HG03175 (cell line): ENCODE measurements at regions not wholly inside any gene's neighbourhood (a gene's known extent, or its start where the extent isn't known, plus 50 kb on each side); places are given as distances from the start of the nearest gene placed in this dataset.

Experiments
- ATAC-seq: cut with Tn5 transposase; IDR thresholded peaks from one replicate; pipeline ENCODE4 v1.9.1; 2021; ENCODE audit warnings: mild to moderate bottlenecking, moderate library complexity; ENCODE audit not compliant: unreplicated experiment

DNA sequence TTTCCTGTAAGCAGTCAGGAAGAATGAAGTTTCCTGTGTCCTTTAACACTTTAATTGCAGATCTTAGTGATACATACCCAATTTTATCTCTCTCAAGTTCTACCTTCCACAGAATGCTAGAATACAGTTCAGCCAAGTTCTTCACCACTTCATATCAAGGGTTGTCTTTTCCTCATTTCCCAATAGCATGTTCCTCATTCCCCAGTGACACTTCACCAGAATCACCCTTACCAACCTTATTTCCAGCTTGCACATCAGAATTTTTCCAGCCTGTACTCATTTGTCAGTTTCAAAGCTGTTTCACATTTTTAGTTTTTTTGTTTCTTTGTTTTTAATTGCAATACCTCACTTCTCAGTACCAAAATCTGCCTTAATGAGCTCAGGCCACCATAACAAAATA, 126.1 kb downstream of the ESM1 start:
- ATAC-seq, result no peak

DNA sequence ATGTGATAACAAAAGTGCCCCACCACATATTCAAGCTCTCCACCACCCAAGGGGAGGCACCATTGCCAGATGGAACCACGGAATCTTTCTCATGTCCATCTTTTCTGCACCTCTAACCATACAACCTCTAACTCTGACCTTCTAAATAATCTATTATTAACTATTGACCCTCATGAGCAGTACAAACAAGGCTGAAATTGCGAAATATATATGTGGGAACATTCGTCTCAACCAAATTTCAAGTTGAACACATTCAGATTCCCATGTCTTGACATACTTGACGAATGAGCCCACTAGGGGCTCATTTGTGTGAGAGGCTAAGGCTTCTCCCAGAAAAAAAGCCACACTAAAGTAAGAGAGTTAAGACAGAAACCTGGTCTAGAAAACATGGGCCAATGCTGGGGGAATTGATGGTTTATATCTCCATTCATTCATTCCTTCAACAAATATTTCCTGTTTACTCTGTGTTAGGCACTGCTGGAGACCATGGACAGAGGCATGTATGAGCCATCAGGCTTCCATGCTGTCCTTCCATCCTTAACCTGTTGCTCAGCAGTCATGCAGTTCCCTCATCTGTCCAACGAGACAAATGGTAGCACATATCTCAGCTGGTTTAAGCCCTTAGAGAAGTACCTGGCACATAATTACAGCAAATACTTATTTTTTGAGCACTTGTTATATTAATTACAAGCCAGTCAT, 130.4 kb downstream of the ESM1 start:
- no peak for ATAC-seq

DNA sequence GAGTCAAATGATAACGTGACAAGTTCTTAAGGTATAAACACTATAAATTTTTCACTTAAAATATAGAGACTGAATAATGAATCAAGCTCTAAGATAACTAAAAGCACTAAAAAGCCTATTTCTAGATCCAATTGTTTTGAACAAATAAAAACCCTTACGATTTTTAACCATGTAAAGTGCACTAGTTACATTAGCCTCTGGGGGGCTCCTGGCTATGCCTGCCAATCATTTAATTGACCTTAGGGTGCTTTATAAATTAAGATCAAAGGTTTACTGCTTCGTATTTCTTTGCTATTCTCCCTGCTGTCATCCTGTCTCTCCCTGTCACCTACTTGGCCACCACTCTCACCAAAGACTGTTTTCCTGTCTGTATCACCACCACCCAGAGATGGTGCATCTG, 133.4 kb downstream of the ESM1 start:
- ATAC-seq, result no peak

DNA sequence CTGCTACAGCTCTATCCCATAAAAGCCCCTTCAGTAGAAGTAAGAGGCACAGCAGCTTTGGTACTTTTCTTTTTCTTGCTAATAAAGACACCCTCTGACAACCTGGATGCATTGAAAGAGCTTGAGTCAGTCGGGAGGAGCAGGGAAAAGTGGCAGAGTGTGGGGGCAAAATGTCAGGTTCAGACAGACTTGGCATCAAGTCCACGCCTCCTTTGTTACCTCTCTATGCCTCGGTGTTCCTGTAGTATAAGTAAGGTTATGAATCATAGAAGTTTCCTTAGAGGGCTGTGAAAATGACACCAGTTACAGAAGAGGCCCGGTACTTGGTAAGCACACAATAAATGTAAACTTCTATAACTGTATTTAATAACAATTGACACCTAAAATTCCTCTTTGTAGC, 133.9 kb downstream of the ESM1 start:
- ATAC-seq, result no peak

DNA sequence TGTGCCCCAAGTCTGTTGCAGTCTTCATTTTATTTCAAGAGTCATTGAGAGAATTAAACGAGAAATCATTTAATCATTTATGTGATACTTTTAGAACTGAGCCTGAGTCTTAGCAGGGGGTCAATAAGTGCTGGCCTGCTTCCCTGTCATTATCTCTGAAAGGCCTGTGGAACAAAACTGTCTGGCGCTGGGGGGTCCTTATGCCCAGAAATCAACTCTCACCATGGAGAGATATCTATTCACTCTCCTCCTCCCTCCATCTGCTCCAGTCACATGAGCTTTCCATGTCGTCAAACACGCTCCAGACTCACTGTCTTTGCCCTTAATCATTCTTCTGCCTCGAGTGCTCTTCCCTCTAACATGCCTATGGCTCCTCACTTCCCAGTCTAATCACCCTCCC, 136.8 kb downstream of the ESM1 start:
- ATAC-seq, result no peak

DNA sequence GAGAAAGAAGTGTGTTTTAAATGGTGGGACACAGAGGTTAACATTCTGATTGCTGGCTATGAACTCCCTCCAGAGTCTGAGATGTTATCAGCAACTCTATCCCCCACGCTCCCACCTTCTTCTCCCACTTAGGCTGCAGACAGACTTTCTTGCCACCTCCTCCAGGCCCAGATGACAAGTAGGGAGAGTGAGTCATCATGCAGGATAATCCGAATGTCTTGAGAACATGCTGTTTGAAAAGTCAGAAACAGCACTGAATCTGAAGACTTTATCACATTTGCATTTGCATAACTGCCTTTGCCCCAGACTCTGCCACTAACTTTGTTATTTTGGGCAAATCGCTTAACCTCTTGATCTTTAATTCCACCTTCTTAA, 139.8 kb downstream of the ESM1 start:
- no peak for ATAC-seq

DNA sequence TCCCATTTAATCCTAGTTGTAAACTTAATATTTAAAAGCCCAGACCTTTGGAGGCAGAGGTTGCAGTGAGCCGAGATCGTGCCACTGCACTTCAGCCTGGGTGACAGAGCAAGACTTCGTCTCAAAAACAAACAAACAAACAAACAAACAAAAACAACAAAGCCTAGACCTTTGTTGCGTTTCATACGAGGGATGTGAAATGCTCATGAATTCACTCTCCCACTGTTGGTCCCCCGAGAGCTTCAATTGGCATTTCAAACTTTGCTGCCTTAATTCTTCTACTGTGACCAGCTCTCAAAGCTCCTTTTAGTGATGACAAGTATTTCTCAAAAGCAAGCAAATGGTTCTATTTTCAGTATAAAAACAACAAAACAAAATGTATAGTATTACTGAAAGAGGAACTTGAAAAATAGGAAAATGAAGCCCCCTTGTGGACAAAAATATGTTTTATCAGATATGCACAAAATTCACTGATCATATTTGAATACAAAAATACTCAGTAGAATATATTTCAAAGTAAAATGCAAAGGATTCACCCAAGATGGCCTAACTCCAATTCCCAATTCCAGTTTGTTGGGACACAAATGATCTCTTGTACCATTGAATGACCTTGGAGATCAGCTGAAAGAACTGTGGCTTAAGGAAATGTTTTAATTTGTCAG, 140.4 kb downstream of the ESM1 start:
- peak; percentile 53 for ATAC-seq

DNA sequence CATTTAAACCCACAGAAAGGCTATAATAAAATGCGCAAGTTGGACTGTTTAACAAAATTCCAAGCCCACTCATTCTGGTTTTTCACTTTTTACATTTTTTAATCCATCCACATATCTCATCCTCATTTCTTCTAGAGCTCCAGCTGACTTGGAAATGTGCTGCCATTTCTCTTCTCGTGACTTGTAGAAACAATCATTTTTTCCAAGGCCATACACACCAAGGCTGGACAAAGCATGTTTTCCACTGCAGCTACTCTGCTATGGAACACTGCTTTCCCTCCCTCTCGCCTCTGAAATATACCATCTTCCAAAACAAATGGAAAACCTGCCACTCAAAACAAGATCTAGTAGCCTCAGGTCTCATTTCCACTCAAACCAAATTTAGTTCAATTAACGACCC, 141.1 kb downstream of the ESM1 start:
- ATAC-seq, result no peak

DNA sequence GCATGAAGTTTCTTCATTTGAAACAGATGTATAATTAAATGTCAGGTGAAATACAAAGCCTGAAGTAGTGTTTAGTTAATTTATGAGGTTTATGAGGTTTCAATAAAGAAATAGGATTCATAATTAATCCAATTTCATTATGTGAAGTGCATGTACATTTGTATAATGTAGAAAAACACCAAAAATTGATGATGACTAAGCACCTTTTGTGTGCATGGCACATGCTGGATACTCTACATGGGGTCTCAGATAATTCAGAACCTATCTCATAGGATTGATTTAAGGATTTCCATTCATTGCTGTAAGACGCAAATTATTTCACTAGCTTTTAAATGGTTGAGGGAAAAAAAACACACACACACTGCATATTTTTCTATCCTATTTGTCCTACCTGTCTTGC, 143.9 kb downstream of the ESM1 start:
- ATAC-seq, result no peak

DNA sequence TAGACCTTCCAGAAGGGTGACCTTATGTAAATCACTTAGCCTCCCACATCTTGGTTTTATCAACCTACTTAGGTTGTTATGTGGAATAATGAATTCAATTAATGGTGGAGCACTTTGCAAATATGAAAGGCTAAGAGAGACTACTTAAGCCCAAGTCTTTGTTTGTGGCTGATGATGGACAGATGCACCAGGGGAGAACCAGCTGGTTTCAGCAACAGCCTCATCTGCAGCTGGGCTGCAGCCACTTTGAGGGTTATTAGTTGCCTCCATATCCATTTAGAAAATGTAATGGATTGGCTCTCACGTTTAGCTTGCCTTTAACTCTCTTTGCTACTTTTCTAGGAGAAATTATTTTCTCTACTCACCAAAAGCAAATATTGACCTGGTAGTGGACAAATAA, 146.6 kb downstream of the ESM1 start:
- ATAC-seq, result no peak

DNA sequence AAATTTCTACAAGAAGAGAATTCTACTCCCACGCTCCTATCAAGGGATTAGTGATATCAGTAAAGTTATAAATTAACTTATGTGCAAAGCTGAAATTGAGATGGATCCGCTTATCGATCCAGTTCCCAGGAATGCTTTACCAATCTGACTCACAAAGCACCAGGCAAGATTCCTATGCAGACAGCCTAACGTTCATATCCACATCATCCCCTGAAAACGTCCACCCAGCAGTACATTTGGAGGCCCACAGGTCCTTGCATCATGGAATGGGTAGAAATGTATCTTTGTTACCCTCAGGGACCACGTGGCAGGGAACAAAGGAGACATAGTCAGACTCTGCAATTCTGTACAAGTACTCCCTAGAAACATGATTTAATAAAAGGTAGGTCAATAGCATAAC, 147.4 kb downstream of the ESM1 start:
- ATAC-seq, result no peak

DNA sequence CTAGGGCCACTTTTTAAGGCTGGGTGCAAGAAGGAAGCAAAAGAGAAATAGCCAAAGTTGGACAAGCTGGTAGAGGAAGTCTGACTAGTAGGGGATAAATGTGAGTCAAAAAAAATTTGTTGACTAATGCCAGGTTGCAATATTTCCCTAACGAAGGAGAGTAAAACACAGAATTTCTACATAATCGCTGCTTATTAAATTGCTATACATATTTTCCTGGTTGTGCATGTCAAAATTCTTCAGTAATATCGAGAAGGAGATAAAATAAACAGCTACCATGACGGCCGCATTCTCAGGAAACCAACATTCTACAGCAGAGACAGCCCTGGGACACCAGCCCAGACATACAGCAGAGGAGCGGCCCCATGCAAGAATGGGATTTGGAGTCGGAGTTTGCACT, 148.3 kb downstream of the ESM1 start:
- ATAC-seq, result no peak

DNA sequence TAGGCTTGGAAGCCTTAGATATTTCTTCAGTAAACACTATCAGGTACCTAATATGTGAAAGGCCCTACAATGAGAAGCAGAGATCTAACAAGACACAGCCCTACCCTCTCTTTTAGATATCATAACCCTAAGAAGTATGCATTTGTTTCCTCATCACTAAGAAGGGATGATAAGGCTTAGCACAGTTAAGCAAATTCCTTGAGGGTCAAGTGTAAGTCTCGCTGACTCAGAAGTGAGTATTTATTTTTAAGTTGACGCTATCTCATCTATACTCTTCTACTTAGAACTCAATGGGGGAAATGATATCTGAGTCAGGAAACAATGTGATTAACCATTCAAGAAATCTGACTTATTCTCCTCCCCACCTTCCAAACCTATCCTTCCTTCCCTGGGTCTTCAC, 149.7 kb downstream of the ESM1 start:
- ATAC-seq, result no peak

DNA sequence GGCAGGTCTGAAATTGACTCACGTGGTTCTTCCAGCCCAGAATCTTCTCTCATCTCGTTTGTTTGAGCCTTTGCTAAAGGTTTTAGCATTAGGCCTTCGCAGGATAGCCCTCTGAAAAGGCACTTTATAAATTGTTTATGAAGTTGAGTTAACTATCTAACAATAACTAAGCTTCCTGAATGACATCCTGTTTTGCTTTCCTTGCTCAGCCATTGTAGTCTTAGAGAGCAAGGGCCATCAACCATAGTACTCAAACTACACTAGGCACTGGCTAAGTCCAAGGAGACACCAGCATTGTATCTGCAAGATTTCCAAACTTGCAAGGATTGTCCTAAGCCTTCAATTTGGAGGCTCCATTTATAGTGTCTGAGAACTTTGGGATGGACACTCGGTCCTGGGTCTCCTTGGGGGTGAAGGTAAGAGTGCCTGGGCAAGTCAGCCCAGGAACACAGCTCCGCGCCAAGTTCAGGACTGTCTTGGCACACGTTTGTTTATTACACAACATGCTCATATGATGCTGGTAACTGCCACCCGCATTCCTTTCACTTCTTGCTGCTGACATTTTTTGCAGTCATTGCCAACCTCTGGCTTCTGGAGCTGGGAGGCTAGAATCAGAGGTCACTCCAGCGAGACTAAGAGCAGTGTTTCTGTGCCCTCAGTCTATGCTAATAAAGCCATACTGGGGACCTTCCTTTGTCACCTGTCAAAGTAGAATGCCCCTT, 151.1 kb downstream of the ESM1 start:
- ATAC-seq, result no peak

DNA sequence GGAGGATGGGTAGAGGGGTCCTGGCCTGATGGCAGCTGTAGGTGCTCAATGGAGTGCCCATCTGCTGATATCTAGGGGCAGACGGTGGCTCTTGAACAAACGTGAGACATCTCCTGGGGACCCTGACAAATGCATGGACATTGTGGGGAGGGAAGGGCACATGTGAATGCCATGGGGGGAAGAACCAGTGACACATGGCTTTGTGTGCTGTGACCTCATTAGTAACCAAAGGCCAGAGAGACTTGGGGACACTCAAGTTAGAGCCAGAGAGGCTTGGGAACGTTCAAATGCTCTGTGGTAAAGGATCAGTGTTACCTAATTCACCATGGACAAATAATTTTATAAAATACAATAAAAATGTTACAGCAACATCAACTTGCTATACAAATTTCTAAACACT, 151.8 kb downstream of the ESM1 start:
- ATAC-seq, result no peak

DNA sequence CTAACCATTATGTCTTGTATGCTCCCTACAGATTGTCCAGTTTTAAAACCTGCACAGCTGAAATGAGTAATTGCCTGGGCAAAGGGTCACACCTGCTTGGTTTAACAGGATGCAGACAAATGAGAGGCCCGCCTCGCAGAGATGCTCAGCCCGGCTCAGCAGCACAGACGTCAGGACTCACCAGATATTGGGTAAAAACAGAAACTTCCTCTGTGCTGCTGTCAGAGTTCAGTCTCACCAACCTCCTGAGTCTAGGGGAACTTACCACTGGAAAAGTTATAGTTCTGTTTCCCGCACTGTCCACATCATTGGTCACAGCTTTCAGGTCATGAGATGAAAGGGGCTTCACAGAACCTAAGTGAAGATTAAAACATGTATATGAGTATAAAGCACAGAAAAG, 152.5 kb downstream of the ESM1 start:
- no peak for ATAC-seq

DNA sequence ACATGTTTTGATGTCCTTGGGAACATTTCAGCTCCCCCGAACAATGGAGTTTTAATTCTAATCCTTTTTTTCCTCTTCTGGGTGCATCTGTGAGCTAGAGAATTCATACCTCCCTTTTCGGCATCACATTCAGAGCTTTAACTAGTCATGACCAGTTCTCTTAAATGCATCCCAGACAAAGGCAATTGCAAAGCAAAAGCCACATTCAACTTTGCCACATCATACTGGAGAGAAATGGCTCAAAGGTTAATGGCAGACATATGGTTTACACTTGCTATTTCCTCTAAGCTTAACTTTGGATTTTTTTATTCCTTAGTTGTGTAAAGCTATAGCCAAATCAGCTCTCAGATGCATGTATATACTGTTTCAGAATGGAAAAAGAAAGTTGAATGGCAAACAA, 153.3 kb downstream of the ESM1 start:
- ATAC-seq, result no peak

DNA sequence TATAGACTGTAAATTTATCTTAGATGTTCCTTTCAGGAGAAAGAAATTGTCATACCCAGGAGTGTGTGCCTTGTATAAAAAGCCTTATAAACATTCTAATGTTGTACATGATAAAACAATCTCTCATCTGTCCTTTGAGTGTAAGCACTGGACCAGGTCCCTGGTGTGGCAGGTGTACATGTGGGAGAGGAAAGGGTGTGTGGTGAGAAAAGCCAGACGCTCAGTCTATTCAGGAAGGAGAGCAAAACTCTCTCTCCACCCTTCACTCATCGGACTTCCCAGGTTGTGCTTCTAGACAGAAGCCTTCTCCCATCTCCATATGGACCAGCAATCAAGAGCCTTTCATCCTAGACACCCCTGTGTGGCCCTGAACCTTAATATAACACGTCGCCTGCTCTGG, 154.2 kb downstream of the ESM1 start:
- ATAC-seq, result no peak

DNA sequence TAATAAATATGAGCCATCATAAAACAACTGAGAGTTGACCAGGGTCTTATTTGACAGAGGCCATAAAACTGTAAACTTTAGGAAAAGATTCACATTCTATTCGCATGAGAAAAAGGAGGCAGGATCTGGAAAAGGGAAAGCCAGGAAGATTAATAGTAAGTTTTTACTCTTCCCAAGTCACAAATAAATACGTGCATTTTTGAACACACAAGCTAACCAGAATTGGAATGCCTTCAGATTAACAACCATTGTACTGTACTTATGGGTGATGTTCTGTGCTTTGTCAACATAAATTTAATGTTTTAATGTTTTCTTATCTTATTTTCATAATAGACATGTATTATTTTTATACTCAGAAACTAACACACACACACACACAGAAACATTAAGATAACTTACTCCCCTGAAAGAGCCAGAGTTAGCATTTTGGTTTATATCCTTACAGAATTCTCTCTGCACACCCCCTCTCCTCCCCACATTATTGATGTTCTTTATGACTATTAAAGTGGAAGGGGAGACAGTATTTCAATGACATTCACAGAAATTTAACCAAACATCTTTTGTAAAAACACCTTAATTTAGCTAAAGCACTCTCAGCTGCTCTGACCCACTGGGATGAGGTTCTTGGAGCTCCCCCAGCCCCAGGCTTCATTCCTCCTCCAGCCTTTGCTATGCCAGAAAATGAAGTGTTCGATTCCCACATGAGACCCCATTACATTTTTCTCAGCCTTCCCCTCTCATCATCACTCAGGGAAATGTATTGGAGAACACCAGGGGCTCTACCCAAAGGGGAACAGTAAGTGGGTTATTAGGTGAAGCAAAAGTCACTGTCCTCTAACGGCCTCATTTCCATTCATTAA, 155.5 kb downstream of the ESM1 start:
- ATAC-seq, result no peak

DNA sequence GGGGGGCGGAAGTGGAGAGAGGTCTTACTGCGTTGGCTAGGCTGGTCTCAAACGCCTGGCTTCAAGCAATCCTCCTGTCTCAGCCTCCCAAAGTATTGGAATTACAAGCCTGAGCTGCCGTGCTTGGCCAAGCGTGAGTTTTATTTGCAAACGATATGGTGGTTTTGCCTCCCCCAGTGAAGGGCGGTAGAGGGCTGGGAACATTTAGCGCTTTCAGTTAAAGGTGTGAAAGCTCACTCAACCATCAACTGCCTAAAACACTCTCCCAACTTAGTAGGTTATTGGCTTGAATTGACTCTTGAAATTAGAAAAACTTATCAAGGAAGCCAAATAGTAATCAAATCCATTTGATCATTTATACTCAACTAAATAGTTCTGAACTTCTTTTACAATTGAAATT, 156.3 kb downstream of the ESM1 start:
- ATAC-seq, result no peak

DNA sequence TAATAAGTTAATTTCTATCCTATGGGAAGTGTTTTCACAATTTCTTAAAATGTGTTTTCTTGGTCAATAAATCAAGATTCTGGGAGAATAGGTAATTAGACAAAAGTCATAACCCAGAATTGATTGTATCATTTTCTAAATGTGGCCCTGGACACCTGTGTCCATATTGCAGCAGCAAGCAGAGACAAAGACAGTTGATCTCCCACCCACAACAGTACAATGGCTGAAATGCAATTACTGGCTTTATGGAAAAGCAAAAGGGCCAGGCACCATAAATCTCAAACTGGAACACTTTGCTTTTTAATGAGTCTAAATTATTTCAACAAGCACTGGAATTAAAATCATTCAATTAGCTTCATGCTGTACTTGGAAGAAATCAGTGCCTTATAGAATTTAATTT, 157.2 kb downstream of the ESM1 start:
- no peak for ATAC-seq
